GM12865 (cell line): ENCODE measurements at regions not wholly inside any gene's neighbourhood (a gene's known extent, or its start where the extent isn't known, plus 50 kb on each side); places are given as distances from the start of the nearest gene placed in this dataset.
"Not testable (repeated sequence)": the region's sequence is repeated elsewhere in the genome, so short reads cannot be mapped to it uniquely, and the experiment has no call there.

Experiments
- DNase-seq: peaks from one replicate; pipeline ENCODE4 v3.0.0; 2010; ENCODE audit warnings: low read depth
- H3K4me3 ChIP-seq: 2 replicates; pipeline ENCODE4 v1.5.1; 2011; ENCODE audit warnings: mild to moderate bottlenecking, low read depth, low read length, control low read depth
- CTCF ChIP-seq: IDR thresholded peaks from 2 replicates; pipeline ENCODE4 v1.5.1; 2011; ENCODE audit warnings: low read length, control low read depth, low read depth, inconsistent platforms; ENCODE audit not compliant: insufficient read depth; ENCODE audit errors: missing control alignments

GRCh38 chr13:111434578-111435159 is 114.2 kb downstream of the TEX29 start:
- no peak for TF ChIP-seq CTCF
- DNase-seq, result no peak
- H3K4me3 ChIP-seq, result no peak overlapping the region

GRCh38 chr13:111436446-111436845 is 116.0 kb downstream of the TEX29 start:
- no peak for TF ChIP-seq CTCF
- H3K4me3 ChIP-seq, result no peak overlapping the region
- DNase-seq, result no peak

- H3K4me3 ChIP-seq, result no peak overlapping the region
- no peak for TF ChIP-seq CTCF
- no peak for DNase-seq
Measured at GRCh38 chr13:111437417-111437816, 117.0 kb downstream of the TEX29 start.

- H3K4me3 ChIP-seq, result no peak overlapping the region
- no peak for DNase-seq
- TF ChIP-seq CTCF, result no peak
Measured at GRCh38 chr13:111437856-111438547, 117.6 kb downstream of the TEX29 start.

GRCh38 chr13:111440492-111440891 is 120.0 kb downstream of the TEX29 start:
- not testable (repeated sequence) for H3K4me3 ChIP-seq
- peak; percentile 11 for DNase-seq
- peak; percentile 42 for TF ChIP-seq CTCF

- no peak for TF ChIP-seq CTCF
- H3K4me3 ChIP-seq, result no peak overlapping the region
- DNase-seq, result no peak
Measured at GRCh38 chr13:111443981-111444380, 123.5 kb downstream of the TEX29 start.

- DNase-seq, result no peak
- no peak for TF ChIP-seq CTCF
- H3K4me3 ChIP-seq, result no peak overlapping the region
Measured at GRCh38 chr13:111448504-111448903, 128.1 kb downstream of the TEX29 start.
